MM.1S (cell line): ENCODE measurements at regions not wholly inside any gene's neighbourhood (a gene's known extent, or its start where the extent isn't known, plus 50 kb on each side); places are given as distances from the start of the nearest gene placed in this dataset.

Experiments used
- EZH2 ChIP-seq: fragments of 300-600 bp; sonication (generic); optimal IDR thresholded peaks from 2 replicates; pipeline ENCODE3; 2017; ENCODE audit warnings: low read depth, mild to moderate bottlenecking, antibody characterized with exemption, low read length, mixed read lengths
- EZH2phosphoT487 ChIP-seq: fragments of 300-600 bp; sonication (generic); IDR thresholded peaks from 2 replicates; pipeline ENCODE4 v1.6.1; 2018; ENCODE audit warnings: antibody characterized with exemption, low read length
- TF ChIP-seq, protein P1 (sequence below): fragments of 300-600 bp; sonication (generic); IDR thresholded peaks from 2 replicates; pipeline ENCODE4 v1.5.1; 2016; ENCODE audit warnings: antibody characterized with exemption, low read length, mixed read lengths

DNA sequence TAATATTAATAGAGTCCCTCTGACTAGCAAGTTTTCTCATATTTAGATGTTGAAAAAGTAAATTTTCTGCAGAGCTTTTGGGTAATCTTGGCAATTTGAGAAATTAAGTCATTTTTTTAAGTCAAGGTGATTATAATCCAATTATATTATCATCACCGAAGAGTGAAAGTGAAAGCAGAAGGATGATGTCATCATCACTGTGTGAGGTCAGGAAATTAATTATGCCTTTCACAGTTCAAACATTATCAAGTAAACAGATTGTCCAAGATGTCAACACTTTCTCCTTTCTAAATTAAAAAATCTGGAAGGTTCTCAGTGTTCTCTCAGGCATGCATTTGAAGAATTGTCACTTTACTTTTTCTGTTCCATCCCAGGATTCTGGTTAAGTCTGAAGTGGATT, 296.0 kb downstream of the TBX15 start:
- TF ChIP-seq, protein P1, sequence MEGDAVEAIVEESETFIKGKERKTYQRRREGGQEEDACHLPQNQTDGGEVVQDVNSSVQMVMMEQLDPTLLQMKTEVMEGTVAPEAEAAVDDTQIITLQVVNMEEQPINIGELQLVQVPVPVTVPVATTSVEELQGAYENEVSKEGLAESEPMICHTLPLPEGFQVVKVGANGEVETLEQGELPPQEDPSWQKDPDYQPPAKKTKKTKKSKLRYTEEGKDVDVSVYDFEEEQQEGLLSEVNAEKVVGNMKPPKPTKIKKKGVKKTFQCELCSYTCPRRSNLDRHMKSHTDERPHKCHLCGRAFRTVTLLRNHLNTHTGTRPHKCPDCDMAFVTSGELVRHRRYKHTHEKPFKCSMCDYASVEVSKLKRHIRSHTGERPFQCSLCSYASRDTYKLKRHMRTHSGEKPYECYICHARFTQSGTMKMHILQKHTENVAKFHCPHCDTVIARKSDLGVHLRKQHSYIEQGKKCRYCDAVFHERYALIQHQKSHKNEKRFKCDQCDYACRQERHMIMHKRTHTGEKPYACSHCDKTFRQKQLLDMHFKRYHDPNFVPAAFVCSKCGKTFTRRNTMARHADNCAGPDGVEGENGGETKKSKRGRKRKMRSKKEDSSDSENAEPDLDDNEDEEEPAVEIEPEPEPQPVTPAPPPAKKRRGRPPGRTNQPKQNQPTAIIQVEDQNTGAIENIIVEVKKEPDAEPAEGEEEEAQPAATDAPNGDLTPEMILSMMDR: no peak
- TF ChIP-seq EZH2 (no peak), EZH2phosphoT487 (no peak)
